ENCODE measurements at regions not wholly inside any gene's neighbourhood (a gene's known extent, or its start where the extent isn't known, plus 50 kb on each side); places are given as distances from the start of the nearest gene placed in this dataset.

DNA sequence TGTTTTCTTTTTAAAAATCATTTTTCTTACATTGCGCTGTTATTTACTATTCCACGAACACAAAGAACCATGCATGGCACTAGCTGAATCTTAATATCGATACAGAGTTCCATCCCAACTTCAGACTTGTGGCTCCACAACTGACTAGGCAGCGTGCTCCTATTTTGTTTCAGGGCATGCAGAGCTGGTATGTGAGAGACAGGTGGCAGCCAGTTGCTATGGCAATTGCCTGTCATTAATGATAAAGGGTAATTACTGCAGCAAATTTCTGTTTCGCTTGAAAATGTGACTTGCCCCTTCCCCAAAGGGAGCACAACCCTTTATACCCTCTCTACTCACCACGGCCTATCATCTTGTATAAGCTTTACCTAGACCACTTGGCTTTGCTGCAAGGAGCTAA lies 113.1 kb upstream of the G2E3 start:
- no peak overlapping the region for H3K27ac ChIP-seq
- H3F3A ChIP-seq (ENCODE audit: insufficient read depth), result no peaks in the 10 kb centered on the region
- no peak overlapping the region for H2AFZ ChIP-seq
- H3K9me2 ChIP-seq (ENCODE audit: insufficient read depth), result no peaks in the 10 kb centered on the region
- no peak overlapping the region for H3K9ac ChIP-seq
- no peaks in the 10 kb centered on the region for H3K36me3 ChIP-seq (ENCODE audit: low read depth)
- no peaks in the 10 kb centered on the region for H3K9me3 ChIP-seq (ENCODE audit: low read depth)
- DNase-seq, result no peak
- no peaks in the 10 kb centered on the region for H3K79me2 ChIP-seq (ENCODE audit: insufficient read depth)
- TF ChIP-seq EZH2phosphoT487 (IDR thresholded peaks at IDR 0.05; ENCODE audit: insufficient read depth, low read depth), result no peak
- no peak for TF ChIP-seq EZH2 (IDR thresholded peaks at IDR 0.05; ENCODE audit: insufficient read depth, poor library complexity, severe bottlenecking)
- H3K27me3 ChIP-seq (replicated peaks; ENCODE audit: insufficient read depth), result peaks cover 21% of the 10 kb centered on the region
- H3K4me1 ChIP-seq (ENCODE audit: insufficient read depth), result peaks cover 7% of the 10 kb centered on the region
- in situ Hi-C loops (cut with MboI), result no loop called here
- WGBS, 2 experiments (ENCODE audit: low coverage in 1 of 2, low lambda C conversion rate in 2 of 2, missing lambda C conversion rate in 2 of 2), result 66 to 70% methylated on average over 6 of the region's 6 CpGs
- H3K4me2 ChIP-seq (ENCODE audit: unreplicated experiment), result no peak overlapping the region
- no peaks in the 10 kb centered on the region for H4K20me1 ChIP-seq (ENCODE audit: insufficient read depth)
- no peak overlapping the region for H3K4me3 ChIP-seq

GRCh38 chr14:30450631-30451545 lies 108.1 kb upstream of the G2E3 start:
- H3K27ac ChIP-seq, result no peak overlapping the region
- no peak overlapping the region for H2AFZ ChIP-seq
- TF ChIP-seq EZH2 (IDR thresholded peaks at IDR 0.05; ENCODE audit: insufficient read depth, poor library complexity, severe bottlenecking), result no peak
- in situ Hi-C loops (cut with MboI), result no loop called here
- H3K36me3 ChIP-seq (ENCODE audit: low read depth), result no peaks in the 10 kb centered on the region
- H3K4me3 ChIP-seq, result no peak overlapping the region
- H4K20me1 ChIP-seq (ENCODE audit: insufficient read depth), result no peaks in the 10 kb centered on the region
- no peaks in the 10 kb centered on the region for H3K4me1 ChIP-seq (ENCODE audit: insufficient read depth)
- no peaks in the 10 kb centered on the region for H3K9me3 ChIP-seq (ENCODE audit: low read depth)
- no peaks in the 10 kb centered on the region; the same call in none of the 2 replicates for H3K27me3 ChIP-seq (replicated peaks; ENCODE audit: insufficient read depth)
- peak; percentile 3 for DNase-seq
- whole genome bisulfite sequencing, 2 experiments (ENCODE audit: low coverage in 1 of 2, low lambda C conversion rate in 2 of 2, missing lambda C conversion rate in 2 of 2), result 44 to 48% methylated on average over 8 of the region's 8 CpGs
- H3K4me2 ChIP-seq (ENCODE audit: unreplicated experiment), result no peak overlapping the region
- H3K9ac ChIP-seq, result no peak overlapping the region
- no peaks in the 10 kb centered on the region for H3K9me2 ChIP-seq (ENCODE audit: insufficient read depth)
- H3F3A ChIP-seq (ENCODE audit: insufficient read depth), result no peaks in the 10 kb centered on the region
- H3K79me2 ChIP-seq (ENCODE audit: insufficient read depth), result no peaks in the 10 kb centered on the region

- Histone ChIP-seq H4K20me1 (ENCODE audit: insufficient read depth) (no peaks in the 10 kb centered on the region), H3K79me2 (ENCODE audit: insufficient read depth) (no peaks in the 10 kb centered on the region), H3K4me1 (ENCODE audit: insufficient read depth) (no peaks in the 10 kb centered on the region), H2AFZ (no peak overlapping the region), H3K9me3 (ENCODE audit: low read depth) (no peaks in the 10 kb centered on the region), H3K4me2 (ENCODE audit: unreplicated experiment) (no peak overlapping the region), H3K27ac (no peak overlapping the region), H3F3A (ENCODE audit: insufficient read depth) (no peaks in the 10 kb centered on the region), H3K36me3 (ENCODE audit: low read depth) (no peaks in the 10 kb centered on the region), H3K4me3 (no peak overlapping the region), H3K27me3 (replicated peaks; ENCODE audit: insufficient read depth) (no peaks in the 10 kb centered on the region; the same call in 1 of the 2 replicates), H3K9me2 (ENCODE audit: insufficient read depth) (no peaks in the 10 kb centered on the region), H3K9ac (no peak overlapping the region)
- WGBS, 2 experiments (ENCODE audit: low coverage in 1 of 2, low lambda C conversion rate in 2 of 2, missing lambda C conversion rate in 2 of 2), result 48 to 57% methylated on average over 2 of the region's 2 CpGs
- no peak for TF ChIP-seq EZH2 (IDR thresholded peaks at IDR 0.05; ENCODE audit: insufficient read depth, poor library complexity, severe bottlenecking)
- no peak for TF ChIP-seq EZH2phosphoT487 (IDR thresholded peaks at IDR 0.05; ENCODE audit: insufficient read depth, low read depth)
- DNase-seq, result no peak
- in situ Hi-C loops (cut with MboI), result no loop called here
Measured at GRCh38 chr14:30456296-30456695, 102.7 kb upstream of the G2E3 start.

DNA sequence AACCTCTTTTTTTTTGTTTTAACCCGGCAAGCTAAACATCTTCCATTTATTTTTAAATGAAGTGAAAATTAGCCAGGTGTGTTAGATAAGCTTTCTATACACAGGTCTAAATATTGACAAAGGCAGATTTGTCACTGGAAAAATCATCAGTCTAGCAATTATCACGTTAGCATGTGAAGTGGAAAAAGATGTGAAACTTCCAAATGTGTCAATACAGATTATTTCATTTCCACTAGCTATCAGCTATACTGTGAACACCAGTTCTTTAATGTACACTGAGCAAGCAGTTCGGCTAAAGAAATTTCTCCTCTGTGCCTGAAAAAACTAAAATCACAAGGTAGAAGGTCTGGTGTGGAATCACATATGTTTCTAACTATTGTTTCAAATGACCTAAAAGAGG lies 96.6 kb upstream of the G2E3 start:
- DNase-seq, result no peak
- 23 to 31% methylated on average over 3 of the region's 3 CpGs for WGBS, 2 experiments (ENCODE audit: low coverage in 1 of 2, low lambda C conversion rate in 2 of 2, missing lambda C conversion rate in 2 of 2)
- in situ Hi-C loops (cut with MboI), result no loop called here

More for the DNA sequence above, 96.6 kb upstream of the G2E3 start:
- H3K27me3 ChIP-seq (replicated peaks; ENCODE audit: insufficient read depth), result no peaks in the 10 kb centered on the region; the same call in none of the 2 replicates
- no peak overlapping the region for H3K4me2 ChIP-seq (ENCODE audit: unreplicated experiment)
- no peak overlapping the region for H3K9ac ChIP-seq
- no peak overlapping the region for H3K4me3 ChIP-seq
- H3K36me3 ChIP-seq (ENCODE audit: low read depth), result no peaks in the 10 kb centered on the region
- no peak for TF ChIP-seq EZH2 (IDR thresholded peaks at IDR 0.05; ENCODE audit: insufficient read depth, poor library complexity, severe bottlenecking)
- TF ChIP-seq EZH2phosphoT487 (IDR thresholded peaks at IDR 0.05; ENCODE audit: insufficient read depth, low read depth), result no peak
- H2AFZ ChIP-seq, result no peak overlapping the region
- no peaks in the 10 kb centered on the region for H3F3A ChIP-seq (ENCODE audit: insufficient read depth)
- H3K9me2 ChIP-seq (ENCODE audit: insufficient read depth), result no peaks in the 10 kb centered on the region
- no peaks in the 10 kb centered on the region for H4K20me1 ChIP-seq (ENCODE audit: insufficient read depth)
- no peaks in the 10 kb centered on the region for H3K9me3 ChIP-seq (ENCODE audit: low read depth)
- H3K27ac ChIP-seq, result no peak overlapping the region
- H3K79me2 ChIP-seq (ENCODE audit: insufficient read depth), result no peaks in the 10 kb centered on the region
- no peaks in the 10 kb centered on the region for H3K4me1 ChIP-seq (ENCODE audit: insufficient read depth)

Measured in GM23248 (cell line).